AG09319 (cell line): ENCODE measurements at regions not wholly inside any gene's neighbourhood (a gene's known extent, or its start where the extent isn't known, plus 50 kb on each side); places are given as distances from the start of the nearest gene placed in this dataset.
"Not testable (repeated sequence)": the region's sequence is repeated elsewhere in the genome, so short reads cannot be mapped to it uniquely, and the experiment has no call there.

Experiments used
- DNase-seq: peaks from one replicate; pipeline ENCODE4 v3.0.0-alpha.2; 2010; ENCODE audit warnings: low read depth; ENCODE audit errors: extremely low read depth
- CTCF ChIP-seq: IDR thresholded peaks from 2 replicates; pipeline ENCODE4 v1.5.1; 2011; ENCODE audit warnings: low read depth, mild to moderate bottlenecking, inconsistent platforms, low read length, moderate library complexity

GRCh38 chr6:12543953-12544352, 172.6 kb upstream of the PHACTR1 start:
- no peak for TF ChIP-seq CTCF
- no peak for DNase-seq

GRCh38 chr6:12544821-12545565, 171.6 kb upstream of the PHACTR1 start:
- no peak for TF ChIP-seq CTCF
- DNase-seq = no peak

- TF ChIP-seq CTCF = no peak
- no peak for DNase-seq
Observed at GRCh38 chr6:12545619-12546409, 170.8 kb upstream of the PHACTR1 start.

GRCh38 chr6:12546410-12547002, 170.1 kb upstream of the PHACTR1 start:
- no peak for DNase-seq
- TF ChIP-seq CTCF = no peak

- DNase-seq = peak; percentile 35
- TF ChIP-seq CTCF = no peak
Observed at GRCh38 chr6:12548526-12548925, 168.0 kb upstream of the PHACTR1 start.

GRCh38 chr6:12549445-12549844, 167.1 kb upstream of the PHACTR1 start:
- DNase-seq = not testable (repeated sequence)

- not testable (repeated sequence) for DNase-seq
Observed at GRCh38 chr6:12554820-12555219, 161.7 kb upstream of the PHACTR1 start.

- DNase-seq = no peak
- TF ChIP-seq CTCF = no peak
Observed at GRCh38 chr6:12555267-12555666, 161.3 kb upstream of the PHACTR1 start.
